ENCODE measurements at regions not wholly inside any gene's neighbourhood (a gene's known extent, or its start where the extent isn't known, plus 50 kb on each side); places are given as distances from the start of the nearest gene placed in this dataset.

- TF ChIP-seq POLR2A (IDR thresholded peaks at IDR 0.05) (no peak), CTCF (IDR thresholded peaks at IDR 0.05) (no peak)
These were observed 227.3 kb upstream of the CENPE start for GRCh38 chr4:103425406-103425805.
